ENCODE measurements at regions not wholly inside any gene's neighbourhood (a gene's known extent, or its start where the extent isn't known, plus 50 kb on each side); places are given as distances from the start of the nearest gene placed in this dataset.
"Not testable (repeated sequence)": the region's sequence is repeated elsewhere in the genome, so short reads cannot be mapped to it uniquely, and the experiment has no call there.

DNA sequence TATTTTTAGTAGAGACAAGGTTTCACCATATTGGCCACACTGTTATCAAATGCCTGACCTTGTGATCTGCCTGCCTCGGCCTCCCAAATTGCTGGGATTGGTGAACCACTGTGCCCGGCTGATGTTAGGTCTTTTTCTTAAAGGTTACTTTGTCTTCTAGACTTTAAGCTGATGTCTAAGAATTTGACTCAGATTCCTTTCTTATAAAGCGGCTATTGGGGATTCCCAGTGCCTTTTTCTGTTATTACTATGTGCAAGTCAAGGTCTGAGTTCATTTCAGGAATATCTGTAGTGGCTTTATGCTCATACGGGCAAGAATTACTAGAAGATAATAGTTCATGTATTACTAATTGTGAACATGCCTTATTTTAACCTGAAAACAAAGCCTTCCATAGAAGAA, 102.8 kb downstream of the LAT start:
- not testable (repeated sequence) for DNase-seq

DNA sequence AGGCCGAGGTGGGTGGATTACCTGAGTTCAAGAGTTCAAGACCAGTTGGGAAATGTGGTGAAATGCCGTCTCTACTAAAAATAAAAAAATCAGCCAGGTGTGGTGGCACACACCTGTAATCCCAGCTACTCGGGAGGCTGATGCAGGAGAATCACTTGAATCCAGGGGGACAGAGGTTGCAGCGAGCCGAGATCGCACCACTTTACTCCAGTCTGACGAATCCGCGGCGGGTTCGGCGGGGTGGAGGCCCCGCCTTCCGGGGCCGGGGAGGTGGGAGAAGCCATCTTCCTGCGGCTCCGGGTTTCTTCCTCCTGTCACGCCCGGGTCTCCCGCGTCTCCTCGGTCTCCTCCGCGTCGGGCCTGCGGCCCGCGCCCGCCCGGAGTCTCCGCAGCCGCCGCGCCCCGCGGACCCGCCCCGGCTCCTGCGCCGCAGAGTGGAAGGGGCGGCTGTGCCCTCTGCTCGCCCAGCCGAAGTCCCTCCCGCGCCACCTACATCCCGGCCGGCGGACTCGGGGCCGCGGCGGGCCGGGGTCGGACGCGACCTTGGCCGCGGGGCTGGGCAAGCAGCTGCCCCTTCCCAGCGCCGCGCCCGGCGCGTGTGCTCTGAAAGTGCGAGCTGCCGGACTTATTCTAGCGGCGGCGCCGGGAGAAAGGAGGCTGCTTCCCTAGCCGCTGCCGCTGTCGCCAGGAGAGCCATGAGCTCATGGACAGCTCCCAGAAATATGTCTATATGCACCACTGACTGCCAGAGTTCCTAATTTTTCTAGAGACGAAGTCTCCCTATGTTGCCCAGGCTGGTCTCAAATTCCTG, 97.2 kb downstream of the LAT start:
- DNase-seq: peak; percentile 24

DNA sequence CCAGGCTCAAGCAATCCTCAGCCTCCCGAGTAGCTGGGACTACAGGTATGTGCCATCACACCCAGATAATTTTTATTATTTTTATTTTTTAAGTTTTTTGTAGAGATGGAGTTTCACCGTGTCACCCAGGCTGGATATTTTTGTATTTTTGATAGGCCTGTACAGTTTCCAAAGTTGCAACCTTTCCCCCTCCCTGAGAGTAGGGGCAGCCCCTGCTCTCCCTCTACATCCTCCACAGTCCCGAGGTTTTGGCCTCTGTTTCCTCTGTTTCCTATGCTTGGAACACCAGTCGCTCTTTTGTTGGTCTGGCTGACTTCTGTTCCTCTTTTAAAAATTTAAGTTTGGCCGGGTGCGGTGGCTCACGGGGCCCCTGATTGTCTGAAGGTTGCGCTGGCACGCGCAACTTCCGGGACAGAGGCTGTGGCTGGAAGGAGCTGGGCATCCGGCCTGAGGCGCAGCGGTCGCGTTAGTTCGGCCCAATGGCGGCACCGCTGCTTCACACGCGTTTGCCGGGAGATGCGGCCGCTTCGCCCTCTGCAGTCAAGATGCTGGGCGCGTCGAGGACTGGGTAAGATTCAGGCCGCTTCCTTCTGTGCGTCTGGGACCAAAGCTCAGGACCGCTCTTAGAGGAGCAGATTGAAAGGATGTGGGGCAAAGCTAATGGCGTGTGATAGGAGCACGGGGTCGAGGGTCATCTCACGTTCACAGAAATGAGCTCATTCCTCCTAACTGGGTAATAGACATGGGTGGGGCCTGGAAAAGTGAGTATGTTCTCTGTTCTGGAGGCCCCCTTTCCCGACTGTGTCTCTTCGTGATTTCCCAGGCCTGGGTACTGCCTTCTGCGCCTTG, 89.9 kb downstream of the LAT start:
- DNase-seq: peak; percentile 54

DNA sequence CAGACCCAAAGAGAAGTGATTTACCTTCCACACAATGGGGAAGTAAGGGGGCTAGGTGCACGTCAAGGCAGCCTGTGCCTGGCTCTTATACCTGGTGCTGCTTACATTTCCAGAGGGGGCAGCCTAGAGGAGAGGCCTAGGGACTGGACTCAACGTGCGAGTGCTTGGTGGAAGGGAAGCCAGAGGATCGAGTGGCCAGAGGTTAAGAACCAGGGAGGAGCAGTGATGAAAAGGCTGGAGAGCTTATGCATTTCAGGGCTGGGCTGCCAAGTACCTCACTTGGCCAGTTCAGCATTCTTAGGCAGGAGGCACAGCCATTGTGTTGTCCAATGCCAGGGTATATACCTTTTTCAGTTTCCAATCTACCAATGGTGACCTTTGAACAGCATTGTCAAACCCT, 77.4 kb downstream of the LAT start:
- DNase-seq: not testable (repeated sequence)

DNA sequence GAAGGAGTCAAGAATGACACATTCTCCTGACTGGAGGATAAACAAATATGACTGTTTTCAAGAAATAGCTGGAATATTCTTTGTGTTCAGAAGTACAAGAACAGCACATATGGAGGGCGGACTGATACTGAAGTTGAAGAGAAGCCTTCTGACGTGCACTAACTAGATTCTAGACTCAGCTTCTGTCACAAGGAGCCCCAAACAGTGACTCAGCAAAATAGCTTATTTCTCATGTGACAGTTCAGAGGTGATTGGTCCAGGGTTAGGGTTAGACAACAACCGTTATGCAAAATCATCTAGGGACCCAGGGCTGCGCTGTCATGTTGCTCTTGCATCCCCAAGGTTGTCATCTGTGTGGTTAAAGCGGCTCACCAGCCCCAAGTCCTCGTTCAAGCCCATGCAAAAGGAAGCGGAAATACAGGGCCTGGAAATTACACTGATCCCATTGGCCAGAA, 76.6 kb downstream of the LAT start:
- not testable (repeated sequence) for DNase-seq

DNA sequence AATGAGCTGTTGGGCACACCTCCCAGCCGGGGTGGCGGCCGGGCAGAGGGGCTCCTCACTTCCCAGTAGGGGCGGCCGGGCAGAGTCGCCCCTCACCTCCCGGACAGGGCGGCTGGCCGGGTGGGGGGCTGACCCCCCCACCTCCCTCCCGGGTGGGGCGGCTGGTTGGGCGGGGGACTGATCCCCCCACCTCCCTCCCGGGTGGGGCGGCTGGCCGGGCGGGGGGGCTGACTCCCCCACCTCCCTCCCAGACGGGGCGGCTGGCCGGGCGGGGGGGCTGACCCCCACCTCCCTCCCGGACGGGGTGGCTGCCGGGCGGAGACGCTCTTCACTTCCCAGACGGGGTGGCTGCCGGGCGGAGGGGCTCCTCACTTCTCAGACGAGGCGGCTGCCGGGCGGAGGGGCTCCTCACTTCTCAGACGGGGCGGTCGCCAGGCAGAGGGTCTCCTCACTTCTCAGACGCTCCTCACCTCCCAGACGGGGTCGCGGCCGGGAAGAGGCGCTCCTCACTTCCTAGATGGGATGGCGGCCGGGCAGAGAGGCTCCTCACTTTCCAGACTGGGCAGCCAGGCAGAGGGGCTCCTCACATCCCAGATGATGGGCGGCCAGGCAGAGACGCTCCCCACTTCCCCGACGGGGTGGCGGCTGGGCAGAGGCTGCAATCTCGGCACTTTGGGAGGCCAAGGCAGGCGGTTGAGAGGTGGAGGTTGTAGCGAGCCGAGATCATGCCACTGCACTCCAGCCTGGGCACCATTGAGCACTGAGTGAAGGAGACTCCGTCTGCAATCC, 75.4 kb downstream of the LAT start:
- not testable (repeated sequence) for DNase-seq

DNA sequence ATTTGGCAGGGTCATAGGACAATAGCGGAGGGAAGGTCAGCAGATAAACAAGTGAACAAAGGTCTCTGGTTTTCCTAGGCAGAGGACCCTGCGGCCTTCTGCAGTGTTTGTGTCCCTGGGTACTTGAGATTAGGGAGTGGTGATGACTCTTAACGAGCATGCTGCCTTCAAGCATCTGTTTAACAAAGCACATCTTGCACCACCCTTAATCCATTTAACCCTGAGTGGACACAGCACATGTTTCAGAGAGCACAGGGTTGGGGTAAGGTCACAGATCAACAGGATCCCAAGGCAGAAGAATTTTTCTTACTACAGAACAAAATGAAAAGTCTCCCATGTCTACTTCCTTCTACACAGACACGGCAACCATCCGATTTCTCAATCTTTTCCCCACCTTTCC, 74.7 kb downstream of the LAT start:
- not testable (repeated sequence) for DNase-seq

All from left hindlimb (tissue), 1 donor.